ENCODE measurements at regions not wholly inside any gene's neighbourhood (a gene's known extent, or its start where the extent isn't known, plus 50 kb on each side); places are given as distances from the start of the nearest gene placed in this dataset.

DNA sequence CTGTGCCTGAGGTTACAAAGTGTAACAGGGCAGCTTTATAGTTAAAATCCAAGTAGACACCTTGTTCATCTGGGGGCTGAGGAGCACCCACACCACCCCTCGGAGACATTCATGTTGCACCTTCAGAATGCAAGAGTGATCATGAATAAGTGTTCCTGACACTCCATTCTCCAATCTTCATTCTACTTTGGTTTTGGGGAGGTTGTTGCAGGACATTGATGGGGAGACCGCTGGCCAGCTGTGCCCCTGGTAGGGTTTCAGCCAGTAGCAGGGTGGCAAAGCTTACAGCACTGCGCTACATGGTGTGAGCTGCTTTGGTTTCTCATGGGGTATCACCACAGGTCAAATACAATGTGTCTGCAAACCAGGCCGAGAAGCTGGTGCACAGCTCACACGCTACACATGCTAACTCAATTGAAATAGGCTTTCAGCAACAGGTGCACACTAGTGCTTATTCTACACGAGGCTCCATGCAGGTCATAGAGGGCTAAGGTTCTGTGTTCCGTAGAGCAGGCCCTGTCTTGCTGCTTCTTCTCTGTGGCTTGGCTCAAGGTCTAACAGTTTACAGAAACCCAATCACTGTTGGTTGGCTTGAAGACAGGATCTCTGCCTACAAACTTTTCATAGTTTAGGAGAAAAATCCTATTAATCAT, 317.4 kb upstream of the ZNF32 start (continued):
- TF ChIP-seq, protein P1, sequence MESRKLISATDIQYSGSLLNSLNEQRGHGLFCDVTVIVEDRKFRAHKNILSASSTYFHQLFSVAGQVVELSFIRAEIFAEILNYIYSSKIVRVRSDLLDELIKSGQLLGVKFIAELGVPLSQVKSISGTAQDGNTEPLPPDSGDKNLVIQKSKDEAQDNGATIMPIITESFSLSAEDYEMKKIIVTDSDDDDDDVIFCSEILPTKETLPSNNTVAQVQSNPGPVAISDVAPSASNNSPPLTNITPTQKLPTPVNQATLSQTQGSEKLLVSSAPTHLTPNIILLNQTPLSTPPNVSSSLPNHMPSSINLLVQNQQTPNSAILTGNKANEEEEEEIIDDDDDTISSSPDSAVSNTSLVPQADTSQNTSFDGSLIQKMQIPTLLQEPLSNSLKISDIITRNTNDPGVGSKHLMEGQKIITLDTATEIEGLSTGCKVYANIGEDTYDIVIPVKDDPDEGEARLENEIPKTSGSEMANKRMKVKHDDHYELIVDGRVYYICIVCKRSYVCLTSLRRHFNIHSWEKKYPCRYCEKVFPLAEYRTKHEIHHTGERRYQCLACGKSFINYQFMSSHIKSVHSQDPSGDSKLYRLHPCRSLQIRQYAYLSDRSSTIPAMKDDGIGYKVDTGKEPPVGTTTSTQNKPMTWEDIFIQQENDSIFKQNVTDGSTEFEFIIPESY (IDR thresholded peaks at IDR 0.05; ENCODE audit: extremely low read depth, insufficient replicate concordance, low read length) = no peak
- TF ChIP-seq, protein P2, sequence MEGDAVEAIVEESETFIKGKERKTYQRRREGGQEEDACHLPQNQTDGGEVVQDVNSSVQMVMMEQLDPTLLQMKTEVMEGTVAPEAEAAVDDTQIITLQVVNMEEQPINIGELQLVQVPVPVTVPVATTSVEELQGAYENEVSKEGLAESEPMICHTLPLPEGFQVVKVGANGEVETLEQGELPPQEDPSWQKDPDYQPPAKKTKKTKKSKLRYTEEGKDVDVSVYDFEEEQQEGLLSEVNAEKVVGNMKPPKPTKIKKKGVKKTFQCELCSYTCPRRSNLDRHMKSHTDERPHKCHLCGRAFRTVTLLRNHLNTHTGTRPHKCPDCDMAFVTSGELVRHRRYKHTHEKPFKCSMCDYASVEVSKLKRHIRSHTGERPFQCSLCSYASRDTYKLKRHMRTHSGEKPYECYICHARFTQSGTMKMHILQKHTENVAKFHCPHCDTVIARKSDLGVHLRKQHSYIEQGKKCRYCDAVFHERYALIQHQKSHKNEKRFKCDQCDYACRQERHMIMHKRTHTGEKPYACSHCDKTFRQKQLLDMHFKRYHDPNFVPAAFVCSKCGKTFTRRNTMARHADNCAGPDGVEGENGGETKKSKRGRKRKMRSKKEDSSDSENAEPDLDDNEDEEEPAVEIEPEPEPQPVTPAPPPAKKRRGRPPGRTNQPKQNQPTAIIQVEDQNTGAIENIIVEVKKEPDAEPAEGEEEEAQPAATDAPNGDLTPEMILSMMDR (IDR thresholded peaks at IDR 0.05 in 2 of 3, conservative IDR thresholded peaks at IDR 0.05 in 1 of 3; ENCODE audit: borderline replicate concordance in 1 of 3, insufficient read depth in 1 of 3, low read depth in 2 of 3, low read length in 2 of 3) = no peak
- TF ChIP-seq JUND (IDR thresholded peaks at IDR 0.05) = no peak

DNA sequence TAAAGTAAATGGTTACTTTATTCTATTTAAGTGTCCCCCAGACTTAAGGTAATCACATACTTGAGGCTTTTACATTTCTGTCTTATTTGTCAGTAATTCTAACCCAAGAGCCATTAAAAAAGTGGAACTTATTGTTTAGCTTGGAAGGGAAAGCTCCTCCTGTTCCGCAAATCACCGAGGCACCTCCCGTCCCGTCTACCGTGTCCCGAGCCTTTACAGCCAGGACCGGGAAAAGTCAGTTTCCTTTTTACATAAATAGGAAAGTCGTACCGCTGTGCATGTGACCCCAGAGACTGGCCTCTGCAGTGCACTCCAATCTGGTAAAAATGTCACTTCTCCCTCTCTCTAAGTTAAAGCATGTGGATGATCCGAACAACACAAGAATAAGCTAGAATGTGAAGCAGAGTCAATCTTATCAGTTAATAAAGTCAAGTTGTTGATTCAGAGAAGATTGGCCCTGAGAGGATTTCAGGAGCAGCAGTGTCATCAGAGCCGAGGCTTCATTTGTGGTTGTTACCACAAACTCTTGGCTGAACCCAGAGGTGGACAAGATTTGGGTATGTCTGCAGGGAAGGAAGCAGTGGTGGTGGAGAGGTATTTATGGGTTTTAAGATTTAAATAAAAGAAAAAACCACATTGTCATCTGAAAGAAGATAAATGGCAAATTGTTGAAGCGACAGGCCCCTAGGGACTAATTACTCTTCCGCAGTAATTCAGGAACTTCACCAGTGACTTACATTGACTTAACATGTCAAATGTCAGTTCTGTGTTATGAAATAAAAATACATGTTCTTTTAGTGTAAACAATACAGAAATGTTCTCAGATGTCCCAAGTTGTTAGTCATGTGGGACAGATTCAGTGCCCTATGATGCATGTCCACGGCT, 316.6 kb upstream of the ZNF32 start:
- Histone ChIP-seq H3K4me1 (ENCODE audit: control insufficient read depth in 1 of 2, insufficient read depth in 2 of 2, low read length in 2 of 2) (no peaks in the 10 kb centered on the region), H3K36me3 (ENCODE audit: control insufficient read depth in 1 of 2, insufficient read depth in 2 of 2, low read length in 2 of 2) (no peaks in the 10 kb centered on the region), H3K9me3 (ENCODE audit: control insufficient read depth in 1 of 2, insufficient read depth in 1 of 2, low read depth in 1 of 2, low read length in 2 of 2) (no peaks in the 10 kb centered on the region), H2AFZ (ENCODE audit: low read depth, low read length, poor library complexity, severe bottlenecking) (no peak overlapping the region), H3K27ac (ENCODE audit: low read depth, low read length) (no peak overlapping the region), H3K9me2 (ENCODE audit: insufficient read depth) (no peaks in the 10 kb centered on the region), H3K79me2 (ENCODE audit: insufficient read depth, low read length) (no peaks in the 10 kb centered on the region), H3K27me3 (ENCODE audit: insufficient read depth, low read length) (peaks cover 28% of the 10 kb centered on the region), H3K4me2 (ENCODE audit: low read length) (no peak overlapping the region), H3K4me3 (replicated peaks in 1 of 2; ENCODE audit: low read depth in 1 of 2, low read length in 2 of 2) (no peak overlapping the region), H4K20me1 (ENCODE audit: insufficient read depth) (no peaks in the 10 kb centered on the region), H3K9ac (ENCODE audit: low read length) (no peak overlapping the region)
- ChIA-PET POLR2A (no interaction called here), RAD21 (ENCODE audit: low non-redundant PET in 1 of 2, low total read pairs in 2 of 2, uncharacterized antibody in 2 of 2, unreplicated experiment in 2 of 2) (no interaction called here), CTCF (no interaction called here)
- ATAC-seq (no peak), DNase-seq (ENCODE audit: low read depth, low spot score) (no peak)
- no TSS peak for BruUV-seq (replicated peaks)
- TF ChIP-seq ELF1 (IDR thresholded peaks at IDR 0.05; ENCODE audit: borderline replicate concordance, low read depth) = no peak
- no peak for TF ChIP-seq JUND (IDR thresholded peaks at IDR 0.05)
- TF ChIP-seq CEBPB (IDR thresholded peaks at IDR 0.05; ENCODE audit: low read depth) = no peak
- TF ChIP-seq, protein P3, sequence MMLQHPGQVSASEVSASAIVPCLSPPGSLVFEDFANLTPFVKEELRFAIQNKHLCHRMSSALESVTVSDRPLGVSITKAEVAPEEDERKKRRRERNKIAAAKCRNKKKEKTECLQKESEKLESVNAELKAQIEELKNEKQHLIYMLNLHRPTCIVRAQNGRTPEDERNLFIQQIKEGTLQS (IDR thresholded peaks at IDR 0.05) = no peak
- TF ChIP-seq, protein P4, sequence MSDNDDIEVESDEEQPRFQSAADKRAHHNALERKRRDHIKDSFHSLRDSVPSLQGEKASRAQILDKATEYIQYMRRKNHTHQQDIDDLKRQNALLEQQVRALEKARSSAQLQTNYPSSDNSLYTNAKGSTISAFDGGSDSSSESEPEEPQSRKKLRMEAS (IDR thresholded peaks at IDR 0.05) = no peak
- no peak for TF ChIP-seq EZH2phosphoT487 (IDR thresholded peaks at IDR 0.05; ENCODE audit: borderline replicate concordance)
- TF ChIP-seq ZFX (IDR thresholded peaks at IDR 0.05) = no peak
- TF ChIP-seq, protein P2 (IDR thresholded peaks at IDR 0.05 in 2 of 3, conservative IDR thresholded peaks at IDR 0.05 in 1 of 3; ENCODE audit: borderline replicate concordance in 1 of 3, insufficient read depth in 1 of 3, low read depth in 2 of 3, low read length in 2 of 3) = no peak
- TF ChIP-seq SIN3A (IDR thresholded peaks at IDR 0.05; ENCODE audit: low read depth) = no peak
- TF ChIP-seq CBX3 (IDR thresholded peaks at IDR 0.05; ENCODE audit: low read depth) = no peak
- no peak for TF ChIP-seq TCF7L2 (IDR thresholded peaks at IDR 0.05; ENCODE audit: borderline replicate concordance, extremely low read depth, insufficient read depth, insufficient read length)
- no peak for TF ChIP-seq SP1 (IDR thresholded peaks at IDR 0.05; ENCODE audit: low read depth)
- no peak for TF ChIP-seq SRF (IDR thresholded peaks at IDR 0.05; ENCODE audit: low read depth)
- intact Hi-C loops (cut with micrococcal nuclease) = no loop called here

Data from HCT116 (cell line).